B cell (primary cell): ENCODE measurements at regions not wholly inside any gene's neighbourhood (a gene's known extent, or its start where the extent isn't known, plus 50 kb on each side); places are given as distances from the start of the nearest gene placed in this dataset.

Experiments used
- ATAC-seq: fragments of 200-7000 bp; cut with Tn5 transposase; one replicate; pipeline ENCODE4 v1.10.0; 2021; ENCODE audit warnings: low read depth, mild to moderate bottlenecking, moderate number of reproducible peaks, moderate library complexity
- CTCF ChIA-PET: fragments of 350-600 bp; sonication (Branson Sonifier 250); formaldehyde crosslinking; loops from one replicate; lab custom pipeline; 2021; ENCODE audit warnings: antibody characterized with exemption, inconsistent platforms; lab: Charles Lee
- POLR2A ChIA-PET: fragments of 350-600 bp; sonication (Branson Sonifier 250); formaldehyde crosslinking; loops from one replicate; lab custom pipeline; 2021; ENCODE audit warnings: antibody characterized with exemption; lab: Charles Lee
- DNase-seq: peaks from one replicate; pipeline ENCODE4 v3.0.0; 2013
- H2AFZ ChIP-seq: 2 replicates; pipeline ENCODE4 v1.6.1; 2012; ENCODE audit warnings: mild to moderate bottlenecking, low read depth, low read length; ENCODE audit not compliant: insufficient read depth, poor library complexity, severe bottlenecking
- H3K27ac ChIP-seq, 2 donors: 1 replicate in 1 of 2; 2 replicates in 1 of 2; pipeline ENCODE4 v1.5.1; 2012 to 2013; ENCODE audit warnings: low read length in 2 of 2, mild to moderate bottlenecking in 2 of 2, moderate library complexity in 1 of 2
- H3K27me3 ChIP-seq, 4 experiments: fragments of 200-600 bp in 1 of 4; sonication (generic) in 1 of 4; replicated peaks in 1 of 4; 1 replicate in 2 of 4; 2 replicates in 2 of 4; pipeline versions ENCODE4 v1.6.1 to v1.7.0; 2013 to 2016; ENCODE audit warnings: low read length in 3 of 4, mild to moderate bottlenecking in 2 of 4, mixed read lengths in 1 of 4, moderate library complexity in 1 of 4; ENCODE audit not compliant: insufficient read depth in 4 of 4, control insufficient read depth in 3 of 4; ENCODE audit errors: control extremely low read depth in 1 of 4
- H3K36me3 ChIP-seq, 2 experiments: replicated peaks in 1 of 2; 1 replicate in 1 of 2; 2 replicates in 1 of 2; pipeline versions ENCODE4 v1.6.1 to v1.7.1; 2013; ENCODE audit warnings: low read length in 1 of 2; ENCODE audit not compliant: insufficient read depth in 2 of 2, control insufficient read depth in 1 of 2; ENCODE audit errors: control extremely low read depth in 1 of 2, extremely low read depth in 1 of 2
- H3K4me1 ChIP-seq, 2 donors: fragments of 200-600 bp in 1 of 2; sonication (generic) in 1 of 2; 1 replicate in 1 of 2; 2 replicates in 1 of 2; pipeline versions ENCODE4 v1.5.1 to v1.6.1; 2013 to 2017; ENCODE audit warnings: low read length in 2 of 2; ENCODE audit not compliant: control insufficient read depth in 2 of 2, insufficient read depth in 2 of 2
- H3K4me2 ChIP-seq: replicated peaks from 2 replicates; pipeline ENCODE3; 2012; ENCODE audit warnings: mild to moderate bottlenecking, low read depth, low read length; ENCODE audit not compliant: poor library complexity, severe bottlenecking
- H3K4me3 ChIP-seq, 5 experiments: fragments of 200-600 bp in 1 of 5; sonication (generic) in 1 of 5; 1 replicate in 3 of 5; 2 replicates in 2 of 5; pipeline versions ENCODE4 v1.5.1 to v1.7.0; 2011 to 2016; ENCODE audit warnings: low read length in 4 of 5, mild to moderate bottlenecking in 4 of 5, low read depth in 2 of 5, control low read depth in 1 of 5, moderate library complexity in 1 of 5; ENCODE audit not compliant: insufficient read depth in 1 of 5; ENCODE audit errors: control extremely low read depth in 1 of 5, extremely low read depth in 1 of 5
- H3K79me2 ChIP-seq: fragments of 200-600 bp; sonication (generic); one replicate; pipeline ENCODE4 v1.6.0; 2016; ENCODE audit warnings: low read length; ENCODE audit not compliant: control insufficient read depth, insufficient read depth
- H3K9ac ChIP-seq: fragments of 200-600 bp; sonication (generic); 2 replicates; pipeline ENCODE4 v1.6.1; 2017; ENCODE audit warnings: mild to moderate bottlenecking, low read length, moderate library complexity
- H3K9me3 ChIP-seq, 3 donors: one replicate each; pipeline versions ENCODE4 v1.6.1 to v1.7.1; 2013; ENCODE audit warnings: low read length in 2 of 3; ENCODE audit not compliant: control insufficient read depth in 2 of 3, insufficient read depth in 1 of 3; ENCODE audit errors: control extremely low read depth in 1 of 3
- H4K20me1 ChIP-seq: 2 replicates; pipeline ENCODE4 v1.6.0; 2012; ENCODE audit warnings: mild to moderate bottlenecking, low read length; ENCODE audit not compliant: insufficient read depth, control insufficient read depth, poor library complexity, severe bottlenecking
- H3K27ac Mint-ChIP-seq: one replicate; pipeline ENCODE4 v1.8.0; 2021; ENCODE audit warnings: mixed read lengths
- H3K27me3 Mint-ChIP-seq: one replicate; pipeline ENCODE4 v1.8.0; 2021; ENCODE audit warnings: mixed read lengths
- H3K4me1 Mint-ChIP-seq: one replicate; pipeline ENCODE4 v1.8.0; 2021; ENCODE audit warnings: mixed read lengths
- H3K4me3 Mint-ChIP-seq: one replicate; pipeline ENCODE4 v1.8.0; 2021; ENCODE audit warnings: mixed read lengths
- H3K9me3 Mint-ChIP-seq: one replicate; pipeline ENCODE4 v1.8.0; 2022; ENCODE audit warnings: mixed read lengths; ENCODE audit not compliant: insufficient read depth
- CTCF ChIP-seq: fragments of 200-600 bp; IDR thresholded peaks from one replicate; pipeline ENCODE4 v1.8.0; 2022; ENCODE audit warnings: antibody characterized with exemption, mild to moderate bottlenecking
- EZH2 ChIP-seq: IDR thresholded peaks from 2 replicates; pipeline ENCODE4 v1.6.1; 2012; ENCODE audit warnings: borderline replicate concordance, low read depth, mild to moderate bottlenecking, moderate library complexity, low read length; ENCODE audit not compliant: insufficient read depth, poor library complexity, severe bottlenecking
- WGBS: methylation state at CpG from one replicate; pipeline ENCODE4 v1.1.5; 2013; ENCODE audit warnings: missing lambda C conversion rate; ENCODE audit not compliant: insufficient coverage; 5-methylcytosine and 5-hydroxymethylcytosine counted together
- intact Hi-C: fragments of 100-400 bp; cut with micrococcal nuclease; formaldehyde crosslinking; loops from one replicate; pipeline ENCODE4 v1.10.0; 2022

GRCh38 chr21:16594191-16594590 is 864.4 kb downstream of the USP25 start:
- intact Hi-C loops, result no loop called here
- Histone ChIP-seq H3K4me3 (no peak overlapping the region), H3K79me2 (no peaks in the 10 kb centered on the region), H3K9ac (no peak overlapping the region), H2AFZ (no peak overlapping the region), H4K20me1 (no peaks in the 10 kb centered on the region), H3K36me3 (no peaks in the 10 kb centered on the region), H3K27ac (no peak overlapping the region), H3K9me3 (no peaks in the 10 kb centered on the region), H3K4me2 (no peak overlapping the region), H3K27me3 (no peaks in the 10 kb centered on the region), H3K4me1 (no peaks in the 10 kb centered on the region)
- ATAC-seq (no peak), DNase-seq (no peak)
- no peaks in the 10 kb centered on the region for H3K27me3 Mint-ChIP-seq
- CTCF ChIA-PET, result no interaction called here
- H3K4me1 Mint-ChIP-seq, result no peaks in the 10 kb centered on the region
- POLR2A ChIA-PET, result no interaction called here
- no peaks in the 10 kb centered on the region for H3K9me3 Mint-ChIP-seq
- no peak overlapping the region for H3K4me3 Mint-ChIP-seq
- WGBS, result no CpG with 5 or more reads among the region's 1 CpG
- TF ChIP-seq CTCF (no peak), EZH2 (no peak)
- H3K27ac Mint-ChIP-seq, result no peak overlapping the region

DNA sequence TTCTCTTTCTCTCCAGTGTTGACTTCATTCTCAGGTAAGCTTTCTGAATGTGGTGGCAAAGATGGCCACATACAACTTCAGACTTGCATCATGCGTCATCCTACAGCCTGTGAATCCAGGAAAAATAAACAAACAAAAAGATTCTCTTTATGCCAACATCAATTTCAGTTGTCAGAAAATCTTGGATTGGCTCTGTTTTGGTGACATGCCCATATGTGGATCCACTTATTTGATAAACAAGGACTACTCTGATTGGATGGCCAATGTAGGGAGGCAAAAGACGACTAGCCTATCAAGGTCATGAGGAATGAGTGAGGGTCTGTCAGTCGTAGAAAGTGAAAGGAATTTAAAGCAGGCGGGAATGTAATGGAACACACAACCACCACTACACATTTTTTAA is 866.6 kb downstream of the USP25 start:
- Histone ChIP-seq H3K9me3 (no peaks in the 10 kb centered on the region), H3K4me2 (no peak overlapping the region), H3K4me3 (no peak overlapping the region), H3K27ac (no peak overlapping the region), H3K79me2 (no peaks in the 10 kb centered on the region), H4K20me1 (no peaks in the 10 kb centered on the region), H3K4me1 (no peaks in the 10 kb centered on the region), H3K9ac (no peak overlapping the region), H2AFZ (no peak overlapping the region), H3K27me3 (no peaks in the 10 kb centered on the region), H3K36me3 (no peaks in the 10 kb centered on the region)
- Mint-ChIP-seq H3K4me1 (no peaks in the 10 kb centered on the region), H3K9me3 (no peaks in the 10 kb centered on the region), H3K4me3 (no peak overlapping the region), H3K27ac (no peak overlapping the region), H3K27me3 (no peaks in the 10 kb centered on the region)
- DNase-seq, result no peak
- ChIA-PET POLR2A (no interaction called here), CTCF (no interaction called here)
- no peak for ATAC-seq
- WGBS, result 100% methylated on average over 1 of the region's 4 CpGs
- TF ChIP-seq EZH2 (no peak), CTCF (no peak)
- intact Hi-C loops, result no loop called here
